K562 (cell line): ENCODE measurements at regions not wholly inside any gene's neighbourhood (a gene's known extent, or its start where the extent isn't known, plus 50 kb on each side); places are given as distances from the start of the nearest gene placed in this dataset.

ENCODE experiments used
- ATF1 ChIP-seq, 2 experiments: fragments of 450-650 bp in 1 of 2; IDR thresholded peaks; 2 replicates each; pipeline ENCODE4 v1.6.1; 2016; ENCODE audit warnings: missing compliant biosample characterization in 1 of 2, missing genetic modification characterization in 1 of 2
- JUND ChIP-seq, 2 experiments: IDR thresholded peaks; 2 replicates in 1 of 2; 3 replicates in 1 of 2; pipeline ENCODE4 v1.6.1; 2011; ENCODE audit warnings: borderline replicate concordance in 2 of 2, low read depth in 2 of 2, low read length in 2 of 2, improper control_type of control experiment in 1 of 2, missing biosample characterization in 1 of 2, missing genetic modification characterization in 1 of 2, missing genetic modification reagents in 1 of 2
- MXI1 ChIP-seq: IDR thresholded peaks from 2 replicates; pipeline ENCODE4 v1.6.1; 2011; ENCODE audit warnings: low read depth, mild to moderate bottlenecking, improper control_type of control experiment, low read length
- NFYB ChIP-seq: IDR thresholded peaks from 2 replicates; pipeline ENCODE4 v1.6.1; 2011; ENCODE audit warnings: mild to moderate bottlenecking, moderate library complexity; ENCODE audit not compliant: insufficient read length; ENCODE audit errors: extremely low read depth
- POLR2A ChIP-seq: fragments of 450-650 bp; conservative IDR thresholded peaks from 2 replicates; pipeline ENCODE4 v1.6.1; 2016
- ZNF143 ChIP-seq: sonication (generic); formaldehyde crosslinking; IDR thresholded peaks from 2 replicates; pipeline ENCODE4 v1.9.0; 2022; ENCODE audit warnings: mild to moderate bottlenecking, missing genetic modification reagents
- ZNF217 ChIP-seq: sonication (generic); formaldehyde crosslinking; IDR thresholded peaks from 2 replicates; pipeline ENCODE4 v1.8.0; 2022; ENCODE audit warnings: mild to moderate bottlenecking, missing genetic modification reagents
- ZNF274 ChIP-seq: IDR thresholded peaks from 2 replicates; pipeline ENCODE4 v1.6.1; 2011; ENCODE audit warnings: low read depth, mild to moderate bottlenecking, low read length, moderate library complexity, borderline replicate concordance
- TF ChIP-seq, protein P1 (sequence below): fragments of 450-650 bp; IDR thresholded peaks from one replicate; pipeline ENCODE4 v1.6.1; 2018; ENCODE audit warnings: mild to moderate bottlenecking, moderate library complexity; ENCODE audit not compliant: partially characterized antibody
- TF ChIP-seq, protein P2 (sequence below): sonication (generic); formaldehyde crosslinking; IDR thresholded peaks from 2 replicates; pipeline ENCODE4 v1.8.0; 2022; ENCODE audit warnings: mild to moderate bottlenecking, missing genetic modification reagents, borderline replicate concordance
- TF ChIP-seq, protein P3 (sequence below): fragments of 450-650 bp; formaldehyde crosslinking; IDR thresholded peaks from 2 replicates; pipeline ENCODE4 v1.4.0; 2020; ENCODE audit warnings: mild to moderate bottlenecking, moderate library complexity
- TF ChIP-seq, protein P4 (sequence below), 3 experiments: IDR thresholded peaks in 2 of 3; conservative IDR thresholded peaks in 1 of 3; 2 replicates each; pipeline ENCODE4 v1.5.1; 2011 to 2012; ENCODE audit warnings: low read length in 3 of 3, mild to moderate bottlenecking in 3 of 3, control low read depth in 2 of 3, improper control_type of control experiment in 1 of 3, inconsistent platforms in 1 of 3, low read depth in 1 of 3, mixed read lengths in 1 of 3, moderate library complexity in 1 of 3; ENCODE audit not compliant: insufficient read depth in 2 of 3
- TF ChIP-seq, protein P5 (sequence below), 2 experiments: fragments of 450-650 bp in 1 of 2; IDR thresholded peaks; 2 replicates each; pipeline ENCODE4 v1.6.1; 2011 to 2017; ENCODE audit warnings: low read depth in 2 of 2, antibody characterized with exemption in 1 of 2, borderline replicate concordance in 1 of 2, low read length in 1 of 2, mild to moderate bottlenecking in 1 of 2, mixed read lengths in 1 of 2; ENCODE audit not compliant: control insufficient read depth in 1 of 2
- TF ChIP-seq, protein P6 (sequence below): fragments of 450-650 bp; IDR thresholded peaks from 2 replicates; pipeline ENCODE4 v1.6.1; 2016; ENCODE audit warnings: low read depth, mild to moderate bottlenecking, moderate library complexity

DNA sequence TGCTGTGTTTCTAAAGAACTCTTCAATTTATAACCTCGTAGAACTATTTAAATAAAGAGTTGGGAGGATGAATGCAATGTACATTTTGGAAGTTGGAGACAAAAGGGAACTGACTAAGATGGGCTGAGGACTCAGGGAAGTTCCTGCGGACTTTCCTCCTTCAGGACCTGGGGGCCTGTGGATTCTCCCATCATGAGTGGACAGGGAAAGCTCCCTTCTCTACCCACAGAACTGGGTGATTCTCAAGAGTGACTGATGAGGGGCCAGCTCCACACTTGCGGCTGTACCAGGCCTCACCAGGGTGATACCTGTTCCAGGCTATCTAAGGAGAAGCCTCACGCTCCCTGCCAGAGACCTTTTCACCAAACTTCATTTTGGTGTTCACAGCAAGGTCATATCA, 143.8 kb upstream of the APCDD1 start:
- TF ChIP-seq ZNF274 (no peak), POLR2A (no peak), JUND (IDR thresholded peaks at IDR 0.05; ENCODE audit: borderline replicate concordance, low read depth, low read length) (no peak), JUND (tag; IDR thresholded peaks at IDR 0.05; ENCODE audit: borderline replicate concordance, low read depth, low read length) (no peak), NFYB (no peak), ZNF143 (CRISPR knock-in tag) (no peak), ATF1 (CRISPR knock-in tag; IDR thresholded peaks at IDR 0.05) (no peak), ATF1 (tag; IDR thresholded peaks at IDR 0.05) (no peak), MXI1 (no peak), ZNF217 (CRISPR knock-in tag) (no peak)
- TF ChIP-seq, protein P1, sequence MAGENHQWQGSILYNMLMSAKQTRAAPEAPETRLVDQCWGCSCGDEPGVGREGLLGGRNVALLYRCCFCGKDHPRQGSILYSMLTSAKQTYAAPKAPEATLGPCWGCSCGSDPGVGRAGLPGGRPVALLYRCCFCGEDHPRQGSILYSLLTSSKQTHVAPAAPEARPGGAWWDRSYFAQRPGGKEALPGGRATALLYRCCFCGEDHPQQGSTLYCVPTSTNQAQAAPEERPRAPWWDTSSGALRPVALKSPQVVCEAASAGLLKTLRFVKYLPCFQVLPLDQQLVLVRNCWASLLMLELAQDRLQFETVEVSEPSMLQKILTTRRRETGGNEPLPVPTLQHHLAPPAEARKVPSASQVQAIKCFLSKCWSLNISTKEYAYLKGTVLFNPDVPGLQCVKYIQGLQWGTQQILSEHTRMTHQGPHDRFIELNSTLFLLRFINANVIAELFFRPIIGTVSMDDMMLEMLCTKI, result no peak
- TF ChIP-seq, protein P2, sequence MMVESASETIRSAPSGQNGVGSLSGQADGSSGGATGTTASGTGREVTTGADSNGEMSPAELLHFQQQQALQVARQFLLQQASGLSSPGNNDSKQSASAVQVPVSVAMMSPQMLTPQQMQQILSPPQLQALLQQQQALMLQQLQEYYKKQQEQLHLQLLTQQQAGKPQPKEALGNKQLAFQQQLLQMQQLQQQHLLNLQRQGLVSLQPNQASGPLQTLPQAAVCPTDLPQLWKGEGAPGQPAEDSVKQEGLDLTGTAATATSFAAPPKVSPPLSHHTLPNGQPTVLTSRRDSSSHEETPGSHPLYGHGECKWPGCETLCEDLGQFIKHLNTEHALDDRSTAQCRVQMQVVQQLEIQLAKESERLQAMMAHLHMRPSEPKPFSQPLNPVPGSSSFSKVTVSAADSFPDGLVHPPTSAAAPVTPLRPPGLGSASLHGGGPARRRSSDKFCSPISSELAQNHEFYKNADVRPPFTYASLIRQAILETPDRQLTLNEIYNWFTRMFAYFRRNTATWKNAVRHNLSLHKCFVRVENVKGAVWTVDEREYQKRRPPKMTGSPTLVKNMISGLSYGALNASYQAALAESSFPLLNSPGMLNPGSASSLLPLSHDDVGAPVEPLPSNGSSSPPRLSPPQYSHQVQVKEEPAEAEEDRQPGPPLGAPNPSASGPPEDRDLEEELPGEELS (CRISPR knock-in tag), result no peak
- TF ChIP-seq, protein P3, sequence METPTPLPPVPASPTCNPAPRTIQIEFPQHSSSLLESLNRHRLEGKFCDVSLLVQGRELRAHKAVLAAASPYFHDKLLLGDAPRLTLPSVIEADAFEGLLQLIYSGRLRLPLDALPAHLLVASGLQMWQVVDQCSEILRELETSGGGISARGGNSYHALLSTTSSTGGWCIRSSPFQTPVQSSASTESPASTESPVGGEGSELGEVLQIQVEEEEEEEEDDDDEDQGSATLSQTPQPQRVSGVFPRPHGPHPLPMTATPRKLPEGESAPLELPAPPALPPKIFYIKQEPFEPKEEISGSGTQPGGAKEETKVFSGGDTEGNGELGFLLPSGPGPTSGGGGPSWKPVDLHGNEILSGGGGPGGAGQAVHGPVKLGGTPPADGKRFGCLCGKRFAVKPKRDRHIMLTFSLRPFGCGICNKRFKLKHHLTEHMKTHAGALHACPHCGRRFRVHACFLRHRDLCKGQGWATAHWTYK (CRISPR knock-in tag), result no peak
- TF ChIP-seq, protein P4, sequence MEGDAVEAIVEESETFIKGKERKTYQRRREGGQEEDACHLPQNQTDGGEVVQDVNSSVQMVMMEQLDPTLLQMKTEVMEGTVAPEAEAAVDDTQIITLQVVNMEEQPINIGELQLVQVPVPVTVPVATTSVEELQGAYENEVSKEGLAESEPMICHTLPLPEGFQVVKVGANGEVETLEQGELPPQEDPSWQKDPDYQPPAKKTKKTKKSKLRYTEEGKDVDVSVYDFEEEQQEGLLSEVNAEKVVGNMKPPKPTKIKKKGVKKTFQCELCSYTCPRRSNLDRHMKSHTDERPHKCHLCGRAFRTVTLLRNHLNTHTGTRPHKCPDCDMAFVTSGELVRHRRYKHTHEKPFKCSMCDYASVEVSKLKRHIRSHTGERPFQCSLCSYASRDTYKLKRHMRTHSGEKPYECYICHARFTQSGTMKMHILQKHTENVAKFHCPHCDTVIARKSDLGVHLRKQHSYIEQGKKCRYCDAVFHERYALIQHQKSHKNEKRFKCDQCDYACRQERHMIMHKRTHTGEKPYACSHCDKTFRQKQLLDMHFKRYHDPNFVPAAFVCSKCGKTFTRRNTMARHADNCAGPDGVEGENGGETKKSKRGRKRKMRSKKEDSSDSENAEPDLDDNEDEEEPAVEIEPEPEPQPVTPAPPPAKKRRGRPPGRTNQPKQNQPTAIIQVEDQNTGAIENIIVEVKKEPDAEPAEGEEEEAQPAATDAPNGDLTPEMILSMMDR (IDR thresholded peaks at IDR 0.05 in 2 of 3, conservative IDR thresholded peaks at IDR 0.05 in 1 of 3; ENCODE audit: insufficient read depth in 2 of 3, low read depth in 1 of 3, low read length in 3 of 3), result no peak
- TF ChIP-seq, protein P5, sequence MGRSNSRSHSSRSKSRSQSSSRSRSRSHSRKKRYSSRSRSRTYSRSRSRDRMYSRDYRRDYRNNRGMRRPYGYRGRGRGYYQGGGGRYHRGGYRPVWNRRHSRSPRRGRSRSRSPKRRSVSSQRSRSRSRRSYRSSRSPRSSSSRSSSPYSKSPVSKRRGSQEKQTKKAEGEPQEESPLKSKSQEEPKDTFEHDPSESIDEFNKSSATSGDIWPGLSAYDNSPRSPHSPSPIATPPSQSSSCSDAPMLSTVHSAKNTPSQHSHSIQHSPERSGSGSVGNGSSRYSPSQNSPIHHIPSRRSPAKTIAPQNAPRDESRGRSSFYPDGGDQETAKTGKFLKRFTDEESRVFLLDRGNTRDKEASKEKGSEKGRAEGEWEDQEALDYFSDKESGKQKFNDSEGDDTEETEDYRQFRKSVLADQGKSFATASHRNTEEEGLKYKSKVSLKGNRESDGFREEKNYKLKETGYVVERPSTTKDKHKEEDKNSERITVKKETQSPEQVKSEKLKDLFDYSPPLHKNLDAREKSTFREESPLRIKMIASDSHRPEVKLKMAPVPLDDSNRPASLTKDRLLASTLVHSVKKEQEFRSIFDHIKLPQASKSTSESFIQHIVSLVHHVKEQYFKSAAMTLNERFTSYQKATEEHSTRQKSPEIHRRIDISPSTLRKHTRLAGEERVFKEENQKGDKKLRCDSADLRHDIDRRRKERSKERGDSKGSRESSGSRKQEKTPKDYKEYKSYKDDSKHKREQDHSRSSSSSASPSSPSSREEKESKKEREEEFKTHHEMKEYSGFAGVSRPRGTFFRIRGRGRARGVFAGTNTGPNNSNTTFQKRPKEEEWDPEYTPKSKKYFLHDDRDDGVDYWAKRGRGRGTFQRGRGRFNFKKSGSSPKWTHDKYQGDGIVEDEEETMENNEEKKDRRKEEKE (IDR thresholded peaks at IDR 0.05; ENCODE audit: borderline replicate concordance in 1 of 2, control insufficient read depth in 1 of 2, low read depth in 2 of 2, low read length in 1 of 2), result no peak
- TF ChIP-seq, protein P6, sequence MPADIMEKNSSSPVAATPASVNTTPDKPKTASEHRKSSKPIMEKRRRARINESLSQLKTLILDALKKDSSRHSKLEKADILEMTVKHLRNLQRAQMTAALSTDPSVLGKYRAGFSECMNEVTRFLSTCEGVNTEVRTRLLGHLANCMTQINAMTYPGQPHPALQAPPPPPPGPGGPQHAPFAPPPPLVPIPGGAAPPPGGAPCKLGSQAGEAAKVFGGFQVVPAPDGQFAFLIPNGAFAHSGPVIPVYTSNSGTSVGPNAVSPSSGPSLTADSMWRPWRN, result no peak
